Left ventricle myocardium inferior (tissue), 1 donor: ENCODE measurements at regions not wholly inside any gene's neighbourhood (a gene's known extent, or its start where the extent isn't known, plus 50 kb on each side); places are given as distances from the start of the nearest gene placed in this dataset.
"Not testable (repeated sequence)": the region's sequence is repeated elsewhere in the genome, so short reads cannot be mapped to it uniquely, and the experiment has no call there.

ENCODE experiments used
- DNase-seq: peaks from one replicate; pipeline ENCODE4 v3.0.0-alpha.2; 2020
- H3K27ac ChIP-seq: fragments of 200-600 bp; replicated peaks from 2 replicates; pipeline ENCODE4 v1.8.0; 2021
- H3K27me3 ChIP-seq: fragments of 200-600 bp; 2 replicates; pipeline ENCODE4 v1.8.0; 2021; ENCODE audit warnings: low read depth
- H3K36me3 ChIP-seq: fragments of 200-600 bp; 2 replicates; pipeline ENCODE4 v1.8.0; 2021
- H3K4me1 ChIP-seq: fragments of 200-600 bp; 2 replicates; pipeline ENCODE4 v1.8.0; 2021
- H3K4me3 ChIP-seq: fragments of 200-600 bp; 2 replicates; pipeline ENCODE4 v1.8.0; 2021; ENCODE audit warnings: mild to moderate bottlenecking, moderate library complexity
- H3K9me3 ChIP-seq: fragments of 200-600 bp; replicated peaks from 2 replicates; pipeline ENCODE4 v1.8.0; 2021
- CTCF ChIP-seq: fragments of 200-600 bp; IDR thresholded peaks from 2 replicates; pipeline ENCODE4 v1.8.0; 2021; ENCODE audit warnings: antibody characterized with exemption, mild to moderate bottlenecking, borderline replicate concordance
- intact Hi-C: fragments of 100-400 bp; cut with micrococcal nuclease; formaldehyde crosslinking; loops from one replicate; pipeline ENCODE4 v1.11.0; 2022
- donor health status: DM: no; HTN: yes; CAD: no; lungs with severe emphysema.

GRCh38 chr17:20695871-20696270, 116.3 kb downstream of the CDRT15L2 start:
- H3K36me3 ChIP-seq, H3K4me1 ChIP-seq, H3K27me3 ChIP-seq, H3K4me3 ChIP-seq, intact Hi-C loops, H3K9me3 ChIP-seq, DNase-seq, H3K27ac ChIP-seq: not testable (repeated sequence)

GRCh38 chr17:20698463-20699206, 119.1 kb downstream of the CDRT15L2 start:
- H3K27ac ChIP-seq, H3K27me3 ChIP-seq, H3K4me1 ChIP-seq, intact Hi-C loops, DNase-seq, H3K36me3 ChIP-seq, H3K9me3 ChIP-seq, H3K4me3 ChIP-seq: not testable (repeated sequence)

DNA sequence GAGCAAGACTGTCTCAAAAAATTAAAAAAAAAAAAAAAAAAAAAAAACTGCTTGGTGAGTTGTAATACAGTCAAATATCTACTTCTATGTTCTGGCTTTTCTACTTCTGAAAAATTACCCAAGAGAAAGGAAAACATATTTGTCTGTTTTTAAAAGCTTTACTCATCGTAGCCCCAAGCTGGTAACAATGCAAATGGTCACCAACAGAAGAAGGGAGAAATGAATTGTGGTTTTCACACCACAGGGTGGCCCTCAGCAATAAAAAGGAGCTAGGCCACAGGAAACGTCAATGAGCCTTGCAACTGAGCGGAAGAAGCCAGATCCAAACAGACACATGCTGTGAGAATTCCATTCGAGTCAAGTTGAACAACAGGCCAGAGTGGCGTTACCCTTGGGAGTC, 121.0 kb downstream of the CDRT15L2 start:
- H3K4me1 ChIP-seq, intact Hi-C loops, H3K27me3 ChIP-seq, H3K9me3 ChIP-seq, DNase-seq, H3K4me3 ChIP-seq, H3K36me3 ChIP-seq, H3K27ac ChIP-seq: not testable (repeated sequence)

DNA sequence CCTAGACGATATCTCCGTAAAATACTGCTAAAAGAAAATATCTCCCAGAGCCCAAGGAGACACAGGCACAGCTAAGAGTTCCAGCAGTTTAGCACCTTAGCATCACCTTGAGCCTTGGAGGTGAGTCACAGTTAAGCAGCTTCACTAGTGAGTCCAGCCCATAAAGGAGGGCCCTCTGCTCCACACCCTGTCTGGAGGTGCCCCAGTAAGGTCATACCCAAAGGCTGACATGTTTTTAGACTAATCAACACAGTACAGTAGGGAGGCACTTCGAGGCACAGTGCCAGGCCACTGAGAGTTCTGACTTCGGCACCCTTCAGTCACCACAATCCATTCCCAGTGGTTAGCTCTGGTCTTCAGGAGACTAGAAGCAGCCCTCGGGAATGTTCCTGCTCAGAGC, 121.8 kb downstream of the CDRT15L2 start:
- H3K36me3 ChIP-seq, H3K9me3 ChIP-seq, H3K27ac ChIP-seq, DNase-seq, H3K4me3 ChIP-seq, H3K27me3 ChIP-seq, H3K4me1 ChIP-seq, intact Hi-C loops: not testable (repeated sequence)

DNA sequence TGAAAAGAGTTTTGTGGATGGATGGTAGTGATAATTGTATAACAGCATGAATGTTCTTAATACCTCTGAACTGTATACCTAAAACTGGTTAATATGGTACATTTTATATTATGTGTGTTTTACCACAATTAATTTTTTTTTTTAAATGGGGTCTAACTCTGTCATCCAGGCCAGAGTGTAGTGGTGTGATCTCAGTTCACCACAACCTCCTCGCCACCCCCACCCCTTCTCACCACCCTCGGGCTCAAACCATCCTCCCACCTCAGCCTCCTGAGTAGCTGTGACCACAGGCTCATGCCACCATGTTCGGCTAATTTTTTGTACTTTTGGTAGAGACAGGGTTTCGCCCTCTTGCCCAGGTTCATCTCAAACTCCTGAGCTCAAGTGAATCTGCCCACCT, 123.2 kb downstream of the CDRT15L2 start:
- Histone ChIP-seq H3K27me3 (peaks cover 15% of the 10 kb centered on the region), H3K4me3 (no peak overlapping the region)
- intact Hi-C loops: no loop called here

DNA sequence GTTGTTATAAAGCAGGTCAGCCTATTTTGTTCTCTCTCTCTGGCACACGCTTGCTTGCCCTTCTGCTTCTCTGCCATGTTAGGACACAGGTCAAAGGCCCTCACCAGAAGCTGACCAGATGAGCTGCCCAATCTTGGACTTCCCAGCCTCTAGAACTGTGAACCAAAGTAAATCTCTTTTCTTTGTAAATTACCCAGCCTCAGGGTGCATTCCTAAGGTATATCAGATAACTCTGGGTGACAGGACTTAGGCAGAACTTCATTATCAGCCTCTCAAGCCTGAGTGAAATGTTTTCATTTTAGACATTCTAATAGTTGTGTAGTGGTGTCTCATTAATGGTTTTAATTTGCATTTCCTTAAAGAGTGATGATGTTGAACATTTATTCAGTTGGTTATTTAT, 124.3 kb downstream of the CDRT15L2 start:
- DNase-seq: no peak
- Histone ChIP-seq H3K27me3 (peaks cover 25% of the 10 kb centered on the region), H3K27ac (no peak overlapping the region), H3K9me3 (no peaks in the 10 kb centered on the region), H3K4me3 (no peak overlapping the region), H3K4me1 (no peaks in the 10 kb centered on the region), H3K36me3 (no peaks in the 10 kb centered on the region)
- TF ChIP-seq CTCF: no peak
- intact Hi-C loops: no loop called here

More for the DNA sequence above, 123.2 kb downstream of the CDRT15L2 start:
- TF ChIP-seq CTCF: no peak
- H3K9me3 ChIP-seq: no peaks in the 10 kb centered on the region
- H3K4me1 ChIP-seq: no peaks in the 10 kb centered on the region
- no peaks in the 10 kb centered on the region for H3K36me3 ChIP-seq
- H3K27ac ChIP-seq: no peak overlapping the region
- no peak for DNase-seq

- intact Hi-C loops, H3K9me3 ChIP-seq, H3K4me3 ChIP-seq, H3K4me1 ChIP-seq, DNase-seq, H3K27ac ChIP-seq, H3K36me3 ChIP-seq: not testable (repeated sequence)
- H3K27me3 ChIP-seq: peaks cover 25% of the 10 kb centered on the region
These were observed 125.7 kb downstream of the CDRT15L2 start for GRCh38 chr17:20705186-20705585.

- no peak overlapping the region for H3K27ac ChIP-seq
- peaks cover 31% of the 10 kb centered on the region for H3K27me3 ChIP-seq
- H3K4me3 ChIP-seq: no peak overlapping the region
- H3K9me3 ChIP-seq: no peaks in the 10 kb centered on the region
- no peak for TF ChIP-seq CTCF
- H3K36me3 ChIP-seq: no peaks in the 10 kb centered on the region
- intact Hi-C loops: no loop called here
- DNase-seq: no peak
- H3K4me1 ChIP-seq: no peaks in the 10 kb centered on the region
These were observed 127.3 kb downstream of the CDRT15L2 start for GRCh38 chr17:20706751-20707373.

- intact Hi-C loops, H3K36me3 ChIP-seq, H3K9me3 ChIP-seq, H3K27ac ChIP-seq, DNase-seq, H3K4me3 ChIP-seq, H3K4me1 ChIP-seq: not testable (repeated sequence)
- peaks cover 43% of the 10 kb centered on the region for H3K27me3 ChIP-seq
These were observed 129.3 kb downstream of the CDRT15L2 start for GRCh38 chr17:20708821-20709220.

DNA sequence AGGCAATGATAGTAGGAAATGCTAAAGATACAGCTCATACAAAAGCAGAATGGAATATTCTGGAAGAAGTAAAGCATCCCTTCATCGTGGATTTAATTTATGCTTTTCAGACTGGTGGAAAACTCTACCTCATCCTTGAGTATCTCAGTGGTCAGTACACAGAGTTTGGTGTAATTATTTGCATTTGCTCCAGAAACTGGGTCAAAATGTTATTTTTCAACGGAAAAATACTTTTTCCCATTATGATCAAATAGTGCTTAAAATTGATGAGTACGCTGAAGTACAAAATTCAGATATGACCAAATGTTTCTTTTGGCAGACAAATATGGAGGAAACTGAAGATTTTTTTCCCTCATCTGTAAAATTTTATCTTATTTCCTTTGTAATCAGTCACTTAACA, 137.0 kb downstream of the CDRT15L2 start:
- Histone ChIP-seq H3K27me3 (peaks cover 16% of the 10 kb centered on the region), H3K9me3 (peaks cover 15% of the 10 kb centered on the region)
- DNase-seq, intact Hi-C loops, H3K27ac ChIP-seq, H3K4me1 ChIP-seq, H3K36me3 ChIP-seq, H3K4me3 ChIP-seq: not testable (repeated sequence)
